ENCODE measurements at regions not wholly inside any gene's neighbourhood (a gene's known extent, or its start where the extent isn't known, plus 50 kb on each side); places are given as distances from the start of the nearest gene placed in this dataset.
"Not testable (repeated sequence)": the region's sequence is repeated elsewhere in the genome, so short reads cannot be mapped to it uniquely, and the experiment has no call there.

DNA sequence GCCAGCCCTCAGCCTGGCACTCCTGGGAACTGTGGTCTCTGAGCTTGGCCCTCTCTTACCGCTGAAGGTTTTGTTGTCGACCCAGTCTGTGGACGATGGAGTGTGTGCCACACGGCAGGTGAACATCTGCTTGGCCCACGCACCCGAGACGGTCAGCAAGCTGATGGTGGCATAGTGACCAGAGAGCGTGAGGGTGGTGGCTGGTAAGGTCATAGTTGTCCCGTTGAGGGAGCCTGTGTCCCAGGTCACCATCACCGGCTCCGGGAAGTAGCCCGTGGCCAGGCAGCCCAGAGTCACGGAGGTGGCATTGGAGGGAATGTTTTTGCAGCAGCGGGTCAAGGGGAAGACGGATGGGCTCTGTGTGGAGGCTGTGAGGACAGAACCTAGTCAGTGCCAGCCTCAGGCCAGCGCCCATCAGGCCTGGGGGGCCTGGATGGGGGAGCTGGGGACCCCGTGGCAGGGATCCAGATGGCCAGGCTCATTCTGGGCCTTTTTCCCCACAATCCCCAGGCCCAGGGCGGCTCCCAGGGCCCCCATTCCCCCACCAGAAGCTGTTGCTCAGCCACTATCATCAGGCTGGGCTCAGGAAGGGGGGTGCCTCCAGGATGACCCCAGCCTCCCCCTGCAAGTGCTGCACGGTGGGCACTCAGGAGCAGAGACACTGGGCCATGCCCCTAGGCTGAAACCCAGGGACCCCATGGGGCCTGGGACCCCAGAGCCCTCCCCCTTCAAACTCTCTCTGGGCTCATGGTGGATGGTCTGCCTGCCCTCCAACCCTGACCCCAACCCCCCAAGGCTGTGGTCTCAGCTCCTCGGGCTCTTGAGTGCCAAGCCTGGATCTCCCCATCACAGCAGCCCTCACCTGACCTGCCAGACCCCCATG lies 75.2 kb downstream of the TMEM121 start:
- DNase-seq: no peak

DNA sequence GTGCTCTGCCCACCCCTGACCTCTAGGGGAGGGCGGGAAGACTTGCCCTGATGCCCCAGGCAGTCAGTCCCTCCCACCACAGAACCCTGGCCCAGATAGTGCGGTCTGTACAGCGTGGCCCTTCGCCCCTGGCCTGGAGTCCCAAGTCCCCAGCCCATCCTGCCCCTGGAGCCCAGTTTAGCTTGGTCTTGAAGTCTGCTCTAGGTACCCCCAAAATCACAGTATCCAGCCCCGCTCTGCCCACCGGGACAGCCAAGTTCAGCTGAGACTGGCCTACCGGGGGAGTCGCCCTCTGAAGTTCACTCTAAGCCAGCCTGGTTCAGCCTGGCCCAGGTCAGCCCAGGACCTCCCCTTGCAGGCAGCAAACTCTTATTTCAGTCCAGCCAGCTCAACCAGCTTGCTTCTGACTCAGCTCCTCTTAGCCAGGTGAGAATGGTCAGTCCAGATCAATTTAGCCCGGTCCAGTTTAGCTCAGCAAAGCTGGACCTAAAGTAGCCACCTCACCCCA lies 75.9 kb downstream of the TMEM121 start:
- DNase-seq: no peak

DNA sequence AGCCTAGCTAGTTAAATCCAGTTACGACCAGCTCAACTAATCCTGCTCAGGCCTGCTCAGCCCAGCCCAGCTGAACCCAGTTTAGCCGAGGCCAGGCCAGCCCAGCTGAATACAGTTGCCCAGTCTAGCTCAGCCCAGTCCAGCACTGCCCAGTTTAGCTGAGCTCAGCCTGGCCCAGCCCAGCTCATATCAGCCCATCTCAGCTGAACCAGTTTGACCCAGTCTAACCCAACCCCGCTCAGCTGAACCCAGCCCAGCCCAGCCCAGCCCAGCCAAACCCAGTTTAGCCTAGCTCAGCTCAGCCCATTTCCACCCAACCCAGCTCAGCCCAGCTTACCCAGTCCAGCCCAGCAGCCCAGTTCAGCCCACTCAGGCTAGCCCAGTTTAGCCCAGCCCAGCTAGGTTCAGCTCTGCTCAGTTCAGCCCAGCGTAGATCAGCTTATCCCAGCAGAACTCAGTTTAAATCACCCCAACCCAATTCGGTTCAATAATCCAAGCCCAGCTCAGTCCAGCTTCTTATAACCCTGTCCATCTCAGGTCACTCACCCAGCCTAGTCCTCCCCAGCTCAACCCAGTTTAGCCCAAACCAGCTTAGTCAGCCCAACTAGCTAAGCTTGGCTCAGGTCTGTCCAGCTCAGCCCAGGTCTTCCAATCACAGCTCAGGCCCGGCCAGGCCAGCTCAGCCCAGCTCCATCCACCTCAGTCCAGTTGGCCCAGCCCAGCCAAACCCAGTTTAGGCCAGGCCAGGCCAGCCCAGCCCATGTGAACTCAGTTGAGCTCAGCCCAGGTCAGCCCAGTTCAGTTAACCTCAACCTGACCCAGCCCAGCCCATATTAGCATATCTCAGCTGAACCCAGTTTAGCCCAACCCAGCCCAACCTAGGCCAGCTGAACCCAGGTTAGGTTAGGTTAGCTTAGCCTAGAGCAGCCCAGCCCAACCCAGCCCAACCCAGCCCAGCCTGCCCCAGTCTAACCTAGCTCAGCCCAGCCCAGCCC lies 76.7 kb downstream of the TMEM121 start:
- DNase-seq: no peak

DNA sequence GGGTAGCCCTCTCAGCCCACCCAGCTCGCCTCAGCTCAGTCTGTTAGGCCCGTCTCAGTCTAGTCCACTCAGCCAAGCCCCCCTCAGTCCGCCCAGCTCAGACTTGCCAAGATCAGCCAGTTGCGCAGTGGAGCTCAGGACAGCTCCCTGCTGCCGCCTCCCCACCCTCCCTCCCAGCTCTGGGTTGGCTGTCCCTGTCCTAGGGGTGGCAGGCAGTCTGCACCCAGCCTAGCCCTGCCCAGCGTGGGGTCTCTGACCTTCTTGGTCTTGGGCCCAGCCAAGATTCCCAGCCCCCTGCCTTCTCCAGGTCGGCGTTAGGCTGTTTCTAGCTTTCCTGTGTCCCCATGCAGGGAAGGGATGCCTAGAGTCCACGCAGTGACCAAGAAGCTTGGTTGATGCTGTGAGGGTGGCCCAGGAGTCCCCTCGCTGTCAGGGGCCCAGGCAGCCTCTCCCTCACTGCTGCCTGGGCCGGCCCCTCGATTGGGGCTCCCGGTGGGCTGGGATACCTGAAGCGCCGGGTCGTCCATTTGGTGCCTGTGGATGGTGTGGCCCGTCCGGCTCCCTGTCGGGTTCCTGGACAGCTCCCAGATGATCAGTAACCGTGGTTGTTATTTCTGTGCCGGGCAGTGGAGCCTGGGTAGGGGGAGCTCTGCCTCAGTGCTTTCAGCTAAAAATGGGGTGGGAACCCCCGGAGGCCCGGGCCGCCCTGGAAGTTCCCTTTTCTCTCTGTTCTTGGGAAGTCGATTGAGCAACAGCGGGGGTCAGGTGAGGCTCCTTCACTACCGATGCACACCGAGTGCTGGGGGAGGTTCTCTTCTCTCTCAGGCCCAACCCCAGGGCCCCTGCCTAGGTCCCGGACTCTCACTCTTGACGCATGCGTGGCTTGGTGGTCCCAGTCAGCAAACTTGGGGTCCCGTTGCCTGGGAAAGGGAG lies 78.4 kb downstream of the TMEM121 start:
- not testable (repeated sequence) for DNase-seq

DNA sequence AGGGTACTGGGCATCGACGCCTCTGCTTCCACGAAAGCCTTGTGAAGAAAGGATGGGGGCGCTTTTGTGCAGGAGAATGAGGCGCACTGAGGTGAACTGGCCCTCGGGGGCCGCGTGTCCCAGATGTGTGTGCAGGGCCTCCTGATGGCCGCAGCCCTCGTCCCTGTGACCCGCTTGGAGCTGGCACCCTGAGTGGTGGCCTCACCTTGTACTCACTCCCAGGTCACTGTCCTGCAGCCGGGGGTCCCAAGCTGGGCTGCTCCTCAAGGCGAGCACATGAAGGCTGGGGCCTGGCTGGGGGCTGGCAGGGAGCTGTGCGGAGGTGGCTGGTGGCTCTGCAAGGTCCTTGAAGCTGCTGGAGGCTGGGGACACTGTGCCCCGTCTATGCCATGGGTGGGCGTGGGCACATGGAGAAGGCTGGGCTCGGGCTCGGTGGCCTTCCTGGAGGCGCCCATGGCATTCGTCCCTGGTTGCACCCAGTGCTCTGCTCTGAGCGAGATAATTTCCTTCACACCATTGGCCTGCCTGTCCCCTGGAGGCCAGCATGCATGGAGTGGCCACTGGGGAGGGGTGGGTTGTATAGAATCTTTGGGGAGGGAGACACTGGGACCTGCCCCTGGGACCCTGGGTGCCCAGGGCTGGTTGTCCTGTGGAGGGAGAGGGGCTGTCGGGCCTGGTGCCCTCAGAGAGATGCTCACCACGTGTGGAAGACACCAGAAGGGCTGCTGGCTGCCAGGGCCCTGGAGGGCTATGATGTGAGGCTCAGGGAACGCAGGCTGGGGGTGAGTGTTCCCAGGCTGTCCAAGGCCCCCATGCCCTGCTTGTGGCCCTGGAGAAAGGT lies 79.3 kb downstream of the TMEM121 start:
- DNase-seq: peak in 1 of 2 donors; percentile 14

DNA sequence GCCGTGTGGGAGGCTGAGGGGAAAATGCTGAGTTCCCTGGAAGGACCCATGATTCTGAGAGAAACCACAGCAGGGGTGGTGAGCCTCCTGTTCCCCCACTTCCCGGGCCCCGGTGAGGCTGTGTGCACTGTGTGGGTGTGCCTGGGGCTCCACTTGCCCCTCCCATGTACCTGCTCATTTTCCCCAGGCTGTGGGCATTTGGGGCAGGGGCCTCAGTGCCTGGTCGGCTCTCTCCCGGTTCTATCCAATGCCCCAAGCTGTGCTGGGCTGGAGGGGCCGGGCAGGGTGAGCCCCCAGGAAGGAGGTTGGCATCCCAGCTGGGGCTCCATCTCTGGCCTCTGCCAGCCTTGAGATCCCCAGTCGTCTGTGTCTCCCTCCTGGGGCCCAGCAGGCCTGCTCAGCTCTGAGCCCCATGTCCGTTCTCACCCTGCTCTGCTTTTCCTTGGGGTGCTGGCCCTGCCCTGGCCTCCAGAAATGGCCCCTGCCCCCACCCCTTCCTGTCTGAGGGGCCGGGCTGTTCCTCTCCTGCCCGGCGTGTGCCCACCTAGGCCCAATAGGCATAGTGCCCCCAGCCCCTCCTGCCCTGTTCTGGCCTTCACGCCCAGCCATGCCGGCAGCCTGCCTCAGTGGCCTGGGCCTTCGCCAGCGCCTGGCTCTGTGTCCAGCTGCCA lies 80.1 kb downstream of the TMEM121 start:
- not testable (repeated sequence) for DNase-seq

DNA sequence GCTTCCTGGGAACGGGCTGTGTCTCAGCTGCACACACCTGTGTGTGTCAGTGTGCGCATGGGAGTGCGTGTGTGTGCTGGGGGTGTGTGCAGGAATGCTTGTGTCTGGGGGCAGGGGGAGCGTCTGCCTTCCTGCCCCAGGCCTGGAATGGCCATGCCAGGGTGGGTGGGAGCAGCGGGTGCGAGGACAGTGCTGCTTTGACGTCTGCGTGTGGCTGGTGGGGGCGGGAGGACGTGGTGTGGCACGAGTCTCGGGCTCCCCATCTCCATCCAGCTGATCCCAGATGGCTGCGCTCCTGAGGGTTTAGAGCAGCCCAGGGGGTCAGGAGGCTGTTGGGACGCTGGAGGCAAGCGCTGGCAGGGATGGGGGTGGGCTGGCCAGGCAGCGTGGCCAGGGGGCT lies 80.6 kb downstream of the TMEM121 start:
- DNase-seq: not testable (repeated sequence)

DNA sequence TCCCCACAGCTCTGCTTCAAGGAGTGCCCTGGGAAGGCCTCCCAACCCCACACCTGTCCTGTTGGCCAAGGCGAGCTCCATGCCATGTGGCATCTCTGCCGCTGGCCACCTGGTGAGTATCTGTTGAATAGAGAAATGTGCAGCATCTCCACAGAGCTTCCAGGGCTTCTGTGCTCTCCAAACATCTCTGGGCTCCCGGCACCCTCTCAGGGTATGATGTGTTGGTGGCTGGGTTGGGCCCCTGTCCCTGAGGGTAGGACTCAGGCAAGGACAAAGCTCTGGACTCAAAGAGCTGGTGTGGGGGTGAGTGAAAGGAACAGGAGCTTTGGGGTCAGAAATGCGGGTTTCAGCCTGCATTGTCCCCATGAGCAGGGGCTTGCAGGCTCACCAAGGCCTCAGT lies 88.6 kb downstream of the TMEM121 start:
- not testable (repeated sequence) for DNase-seq

DNA sequence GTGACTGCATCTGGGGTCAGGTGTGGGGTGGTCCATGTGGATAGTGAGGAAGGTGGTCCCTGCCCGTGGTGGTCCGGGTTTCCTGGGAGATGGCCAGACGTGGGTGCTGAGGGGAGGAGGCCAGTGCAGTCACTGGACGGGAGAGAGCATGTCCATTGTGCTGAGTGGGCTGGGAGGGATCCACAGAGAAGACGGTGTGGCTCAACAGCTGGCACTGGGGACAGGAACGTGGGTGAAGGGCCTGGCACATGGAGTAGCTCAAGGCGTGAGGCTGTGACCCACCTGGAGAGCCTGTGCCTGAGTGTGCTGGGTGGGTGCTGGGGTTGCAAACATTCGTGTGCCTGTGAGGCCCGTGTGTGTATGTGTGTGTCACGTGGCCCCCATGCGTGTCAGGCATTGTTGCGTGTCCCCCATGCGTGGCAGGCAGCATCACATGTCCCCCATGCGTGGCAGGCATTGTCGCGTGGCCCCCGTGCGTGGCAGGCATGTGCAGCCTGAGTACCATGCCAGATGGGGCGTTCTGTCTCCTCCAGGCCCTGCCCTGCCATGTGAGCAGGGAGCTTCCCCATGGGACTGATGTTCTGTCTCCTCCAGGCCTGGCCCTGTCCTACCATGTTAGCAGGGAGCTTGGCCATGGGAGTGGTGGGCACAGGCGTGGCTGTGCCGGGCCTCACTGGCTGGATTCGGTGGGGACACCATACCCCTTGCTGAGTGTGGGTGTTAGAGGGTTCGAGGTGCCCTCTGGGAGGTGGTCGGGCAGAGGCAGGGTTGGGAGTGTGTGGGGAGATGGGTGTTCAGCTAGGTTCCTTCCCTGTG lies 89.8 kb downstream of the TMEM121 start:
- not testable (repeated sequence) for DNase-seq

DNA sequence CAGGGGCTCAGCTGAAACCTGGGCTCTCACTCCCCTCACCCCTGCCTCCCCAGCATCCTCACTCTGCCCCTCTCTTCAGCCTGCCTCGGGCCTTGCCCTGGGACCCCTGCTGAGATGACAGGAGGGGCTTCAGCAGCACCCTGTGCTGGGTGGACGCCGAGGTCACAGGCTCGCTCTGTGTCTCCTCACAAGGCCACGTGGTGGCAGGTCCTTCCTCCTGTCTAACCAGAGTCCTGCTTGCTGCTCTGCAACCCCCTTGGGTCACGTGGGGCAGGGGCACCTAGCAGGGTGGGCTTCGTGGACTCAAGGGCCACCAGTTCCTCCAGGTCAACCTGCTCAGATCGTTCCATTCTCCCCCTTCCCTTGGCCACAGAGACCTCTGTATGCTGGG lies 90.4 kb downstream of the TMEM121 start:
- peak in 1 of 2 donors; percentile 14 for DNase-seq

DNA sequence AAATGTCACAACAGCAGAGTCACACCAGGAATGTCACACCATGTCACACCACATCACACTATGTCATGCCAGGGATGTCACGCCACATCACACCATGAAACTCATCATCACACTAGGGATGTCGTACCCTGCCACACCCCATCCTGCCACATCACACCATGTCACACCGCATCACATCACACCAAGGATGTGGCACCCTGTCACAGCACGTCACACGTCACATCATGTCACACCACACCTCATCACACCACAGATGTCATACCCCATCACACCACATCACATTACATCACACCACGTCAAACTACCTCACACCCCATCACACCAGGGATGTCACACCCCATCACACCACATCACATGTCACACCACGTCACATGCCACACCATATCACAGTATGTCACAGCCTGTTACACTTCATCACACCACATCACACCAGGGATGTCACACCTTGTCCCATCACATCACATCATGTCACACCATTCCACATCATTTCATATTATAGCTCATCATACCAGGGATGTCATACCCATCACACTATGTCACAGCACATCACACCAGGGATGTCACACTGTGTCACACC lies 90.9 kb downstream of the TMEM121 start:
- no peak for DNase-seq

DNA sequence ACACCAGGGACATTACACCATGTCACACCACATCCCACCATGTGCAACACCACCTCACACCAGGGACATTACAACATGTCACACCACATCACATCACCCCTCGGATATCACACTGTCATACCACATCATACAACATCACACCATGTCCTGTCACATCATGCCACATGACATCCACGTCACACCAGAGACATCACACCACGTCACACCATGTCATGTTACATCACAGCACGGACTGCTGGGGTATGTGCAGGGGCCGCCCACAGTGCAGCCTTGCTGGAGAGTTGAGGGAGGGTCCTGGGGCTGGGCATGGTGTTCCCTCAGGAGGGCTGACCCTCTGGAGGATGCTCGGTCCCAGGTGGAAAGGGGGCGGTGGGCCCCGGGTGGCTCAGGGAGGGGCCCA lies 91.4 kb downstream of the TMEM121 start:
- DNase-seq: not testable (repeated sequence)

DNA sequence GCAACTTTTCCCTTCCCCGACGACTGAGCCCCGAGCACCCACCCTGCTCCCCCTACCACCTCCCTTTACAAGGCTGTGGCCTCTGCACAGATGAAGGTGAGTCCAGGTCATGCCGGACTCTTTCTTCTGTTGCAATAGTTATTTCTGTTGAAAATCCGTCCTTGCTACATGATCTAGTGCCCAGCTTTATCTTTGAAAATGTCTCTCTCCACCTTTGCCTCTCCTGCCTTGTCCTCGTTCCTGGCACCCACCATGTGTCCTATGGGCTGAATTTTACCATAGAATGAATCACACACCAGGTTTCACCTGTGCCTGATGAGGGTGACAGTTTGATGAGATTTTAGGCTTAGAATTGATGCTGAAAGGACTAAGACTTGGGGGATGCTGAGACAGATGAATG lies 92.9 kb downstream of the TMEM121 start:
- DNase-seq: not testable (repeated sequence)

DNA sequence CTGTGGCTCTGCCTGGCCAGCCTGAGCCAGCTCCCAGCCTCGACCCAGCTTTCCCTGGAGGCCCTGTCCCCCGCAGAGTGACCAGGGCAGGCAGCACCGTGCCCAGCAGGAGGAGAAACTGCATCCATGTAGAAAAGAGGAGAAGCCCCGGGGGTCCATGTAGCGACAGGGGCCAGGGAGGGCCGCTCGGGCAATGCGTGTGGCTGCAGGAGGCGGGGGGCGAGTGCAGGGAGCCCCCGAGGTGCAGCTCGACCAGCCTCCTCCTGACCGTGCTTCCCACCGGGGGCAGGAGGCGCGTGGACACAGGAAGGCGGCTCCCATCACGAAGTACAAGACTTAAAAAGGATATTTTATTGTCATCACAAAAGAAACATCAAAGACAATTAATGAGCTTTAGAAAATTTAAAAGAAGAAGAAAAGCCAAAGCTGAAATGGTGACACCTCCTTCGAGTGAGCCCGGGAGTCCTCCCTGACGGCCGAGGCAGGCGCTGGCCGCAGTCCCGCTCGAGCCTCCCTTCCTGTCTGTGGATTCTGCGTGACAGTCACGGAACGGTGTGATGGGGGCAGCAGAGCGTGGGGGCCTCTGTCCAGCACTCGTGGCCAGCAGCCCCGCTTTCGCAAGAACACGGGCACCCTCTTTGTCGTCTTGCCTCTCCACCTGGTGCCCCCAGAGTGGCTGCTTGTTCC lies 93.9 kb downstream of the TMEM121 start:
- not testable (repeated sequence) for DNase-seq

DNA sequence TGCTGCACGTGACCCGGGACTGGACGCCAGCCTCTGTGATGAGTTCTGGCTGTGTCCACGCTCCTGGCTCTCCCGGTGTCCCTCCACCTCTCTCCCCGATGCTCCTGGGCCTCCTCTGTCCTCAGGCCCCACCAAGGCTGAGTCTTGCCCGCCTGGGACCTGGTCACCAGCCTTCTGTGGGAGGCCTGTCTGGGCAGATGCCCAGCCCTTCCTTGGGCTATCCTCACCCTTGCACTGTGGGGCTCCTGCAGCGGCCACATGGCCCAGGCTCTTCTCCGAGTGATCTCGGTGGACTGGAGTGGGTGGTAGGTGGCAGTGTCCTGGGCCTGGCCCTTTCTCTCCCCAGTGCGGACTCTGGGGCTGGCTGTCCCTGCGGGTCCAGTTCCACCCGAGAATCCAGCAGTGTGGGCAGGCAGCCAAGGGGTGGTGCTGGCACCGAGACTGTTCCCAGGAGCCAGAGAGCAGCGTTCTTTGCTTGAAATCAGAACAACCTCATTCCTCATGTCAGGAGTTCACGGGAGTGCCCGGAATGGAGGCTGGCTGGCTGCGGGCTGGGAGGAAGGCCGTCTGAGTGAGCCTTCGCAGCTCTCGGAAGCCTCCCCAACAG lies 94.6 kb downstream of the TMEM121 start:
- DNase-seq: not testable (repeated sequence)

DNA sequence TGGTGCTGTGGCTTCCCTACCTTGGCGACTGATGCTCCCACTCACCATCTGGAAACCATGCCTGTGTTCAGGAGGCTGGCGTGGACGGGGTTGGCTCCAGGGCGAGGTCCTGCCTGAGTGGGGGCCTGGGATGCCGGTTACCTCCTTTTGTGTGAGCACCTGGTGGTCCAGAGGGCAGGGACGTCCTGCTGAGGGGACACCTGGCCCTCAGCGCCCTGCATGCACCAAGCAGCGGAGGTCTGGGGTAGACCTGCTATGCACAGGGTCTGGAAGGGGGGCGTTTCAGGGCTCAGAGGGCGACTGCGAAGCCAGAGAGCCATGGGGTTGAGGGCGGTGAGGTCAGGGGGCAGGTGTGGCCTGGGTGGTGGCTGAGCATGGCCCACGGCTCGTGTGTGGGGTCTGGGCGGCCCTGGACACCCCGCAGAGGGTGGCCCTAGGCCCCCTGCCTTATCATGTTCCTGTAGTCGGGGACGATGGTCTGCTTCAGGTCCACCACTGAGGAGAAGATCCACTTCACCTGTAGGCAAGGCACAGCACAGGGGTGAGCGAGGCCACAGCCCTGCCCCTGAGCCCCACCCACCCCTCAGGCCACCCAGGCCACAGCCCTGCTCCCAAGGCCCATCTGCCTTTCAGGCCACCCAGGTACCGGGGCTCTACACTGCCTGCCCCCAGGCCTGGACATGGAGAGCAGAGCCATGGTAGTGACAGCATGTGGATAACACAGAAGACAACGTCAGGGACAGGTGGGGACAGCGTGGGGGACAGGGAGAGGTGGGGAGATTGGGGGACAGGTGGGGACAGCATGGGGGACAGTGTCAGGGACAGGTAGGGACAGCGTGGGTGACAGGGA lies 95.3 kb downstream of the TMEM121 start:
- DNase-seq: not testable (repeated sequence)

DNA sequence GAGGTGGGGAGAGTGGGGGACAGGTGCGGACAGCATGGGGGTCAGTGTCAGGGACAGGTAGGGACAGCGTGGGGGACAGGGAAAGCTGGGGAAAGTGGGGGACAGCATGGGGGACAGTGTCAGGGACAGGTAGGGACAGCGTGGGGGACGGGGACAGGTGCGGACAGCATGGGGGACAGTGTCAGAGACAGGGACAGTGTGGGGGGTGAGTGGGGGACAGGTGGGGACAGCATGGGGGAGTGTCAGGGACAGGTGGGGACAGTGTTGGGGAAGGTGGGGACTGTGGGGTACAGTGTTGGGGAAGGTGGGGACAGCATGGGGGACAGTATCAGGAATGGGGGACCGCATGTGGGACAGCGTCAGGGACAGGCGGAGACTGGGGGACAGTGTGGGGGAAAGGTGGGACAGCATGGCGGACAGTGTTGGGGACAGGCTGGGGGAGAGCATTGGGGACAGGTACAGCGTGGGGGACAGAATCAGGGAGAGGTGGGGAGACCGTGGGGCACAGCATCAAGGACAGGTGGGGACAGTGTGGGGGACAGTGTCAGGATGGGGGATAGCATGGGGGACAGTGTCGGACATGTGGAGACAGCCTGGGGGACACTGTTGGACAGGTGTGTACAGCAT lies 96.1 kb downstream of the TMEM121 start:
- no peak for DNase-seq

Measured in stimulated activated CD4-positive, alpha-beta T cell treated with anti-CD3 and anti-CD28 coated beads, Interleukin-2, amount 100 ng/mL, for 24 hours (primary cell).